Caki2 (cell line): ENCODE measurements at regions not wholly inside any gene's neighbourhood (a gene's known extent, or its start where the extent isn't known, plus 50 kb on each side); places are given as distances from the start of the nearest gene placed in this dataset.

Experiments used
- DNase-seq: peaks from one replicate; pipeline ENCODE4 v3.0.0-alpha.2; 2015; ENCODE audit warnings: low read depth
- in situ Hi-C: cut with HindIII; loops from 2 replicates; pipeline ENCODE4 v1.10.0; 2016; ENCODE audit warnings: low sequenced_read_pairs, low pct_unique_long_range_greater_than_20kb, mixed read lengths

DNA sequence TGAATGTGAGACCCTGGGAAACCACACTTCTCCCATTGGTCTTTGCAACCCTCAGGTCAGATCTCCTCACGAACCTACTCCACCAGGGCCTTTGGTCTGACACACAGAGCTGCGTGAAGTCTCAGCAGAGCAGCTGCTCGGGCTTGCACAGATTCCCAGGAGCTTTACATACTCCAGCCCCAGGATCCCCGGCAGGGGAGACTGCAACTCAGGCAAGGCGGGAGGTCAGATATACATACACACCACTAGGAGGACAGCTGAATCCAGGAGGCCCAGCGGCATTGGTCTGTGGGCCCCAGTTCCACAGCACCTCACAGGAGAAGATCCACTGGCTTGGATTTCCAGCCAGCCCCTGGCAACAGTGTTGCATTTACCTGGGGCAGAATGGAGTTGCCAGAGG is 239.2 kb downstream of the GPAM start:
- in situ Hi-C loops = no loop called here
- no peak for DNase-seq

DNA sequence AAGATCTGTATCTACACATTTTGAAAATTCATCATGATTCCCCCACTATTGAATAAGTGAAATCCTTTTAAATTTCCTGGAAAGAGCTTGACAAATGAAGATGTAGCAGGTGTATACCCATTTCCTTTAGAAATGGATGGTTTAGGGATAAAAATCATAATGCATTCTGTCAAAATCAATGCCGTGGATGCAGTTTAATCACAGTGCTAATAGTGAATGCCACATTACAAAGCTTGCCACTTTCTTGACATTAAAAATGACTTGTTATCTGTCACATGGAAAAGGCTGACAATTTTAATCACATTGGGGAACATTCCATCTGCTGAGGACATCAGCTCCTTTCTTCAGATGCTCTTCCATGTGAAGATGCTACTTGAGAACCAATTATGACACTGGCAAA is 229.6 kb downstream of the GPAM start:
- no peak for DNase-seq
- in situ Hi-C loops = no loop called here

DNA sequence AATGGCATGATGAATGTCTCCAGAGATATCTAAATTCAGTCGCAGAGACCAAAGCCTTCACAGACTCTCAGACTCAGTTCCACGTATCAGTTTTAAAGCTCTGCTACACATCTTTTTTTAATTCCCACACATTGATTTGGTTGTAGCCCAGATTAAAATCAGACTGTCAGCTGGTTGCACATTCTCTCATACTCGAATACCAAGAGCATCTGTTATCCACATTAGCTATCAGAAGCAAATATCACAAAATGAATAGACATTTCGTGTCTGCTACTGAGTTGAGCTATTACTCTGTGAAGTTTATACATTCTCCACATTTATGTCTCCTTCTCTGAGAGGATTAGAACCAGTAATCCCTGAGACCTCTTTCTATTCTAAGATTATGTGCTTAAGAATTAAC is 229.2 kb downstream of the GPAM start:
- DNase-seq = no peak
- in situ Hi-C loops = no loop called here

DNA sequence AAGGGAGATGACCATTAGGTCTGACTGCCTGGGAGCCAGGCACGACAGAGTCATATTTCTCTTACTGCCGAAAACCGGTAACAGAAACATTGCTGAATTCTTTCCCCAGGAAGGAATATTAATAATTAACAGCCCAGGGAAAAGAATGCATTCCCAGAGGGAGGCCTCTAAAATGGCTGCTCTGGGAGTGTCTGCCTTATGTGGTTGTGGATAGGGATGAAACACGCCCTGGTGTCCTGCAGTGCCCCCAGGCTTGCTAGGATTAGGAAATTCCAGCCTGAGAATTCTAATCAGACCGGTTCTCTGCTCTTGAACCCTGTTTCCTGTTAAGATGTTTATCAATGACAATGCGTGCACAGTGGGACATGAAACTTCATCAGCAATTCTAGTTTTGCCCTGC is 226.7 kb downstream of the GPAM start:
- no peak for DNase-seq
- in situ Hi-C loops = no loop called here

DNA sequence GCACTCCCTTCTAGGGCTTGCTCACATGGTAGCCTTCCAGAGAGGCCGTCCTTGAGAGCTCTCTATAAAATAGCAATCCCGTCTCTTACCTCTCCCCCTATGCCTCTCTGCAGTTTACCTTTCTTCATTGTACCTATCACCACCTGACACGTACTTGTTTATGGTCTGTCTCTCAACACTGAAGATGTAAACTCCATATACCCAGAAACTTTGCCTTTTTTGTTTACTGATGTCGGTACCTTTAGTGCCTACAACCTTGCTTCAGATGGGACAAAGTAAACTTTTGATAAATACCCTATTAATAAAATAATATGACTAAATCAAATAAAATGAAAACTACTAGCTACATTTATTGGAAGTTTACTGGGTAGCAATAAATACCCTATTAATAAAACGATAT is 220.6 kb downstream of the GPAM start:
- no peak for DNase-seq
- in situ Hi-C loops = no loop called here

DNA sequence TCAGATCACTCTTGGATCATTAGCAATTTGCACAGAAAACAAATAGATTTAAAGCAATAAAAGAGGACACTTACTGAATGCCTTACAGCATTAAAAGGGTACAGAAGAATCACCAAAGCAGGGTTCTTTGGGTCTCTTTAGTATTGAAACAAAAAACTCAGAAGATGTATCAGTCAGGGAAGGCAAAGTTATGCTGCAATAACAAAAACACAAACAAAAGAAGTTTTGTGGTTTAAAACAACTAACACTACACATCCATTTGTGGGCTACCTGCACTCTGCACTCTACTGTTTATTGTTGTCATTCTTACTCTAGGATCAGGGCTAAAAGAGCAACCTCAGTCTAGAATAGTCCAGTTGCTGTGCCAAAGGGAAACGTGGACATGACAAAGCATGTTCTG is 216.4 kb downstream of the GPAM start:
- in situ Hi-C loops = no loop called here
- no peak for DNase-seq

DNA sequence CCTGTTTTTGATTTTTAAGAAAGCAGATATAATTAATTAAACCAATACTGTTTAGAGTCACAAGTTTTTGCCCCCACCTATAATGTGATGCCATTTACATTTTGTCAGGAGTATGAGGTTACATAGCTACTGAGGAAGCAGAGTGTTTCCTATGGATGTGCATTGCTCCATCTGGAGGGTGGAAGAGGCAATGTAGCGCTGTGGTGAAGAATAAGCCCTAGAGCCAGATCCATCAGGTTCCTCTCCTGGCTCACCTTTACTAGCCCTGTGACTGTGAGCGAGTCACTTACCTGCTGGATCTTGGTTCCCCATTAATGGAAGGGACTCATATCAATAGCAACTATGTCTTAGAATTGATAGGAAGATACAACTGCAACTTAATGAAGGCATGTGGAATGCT is 216.0 kb downstream of the GPAM start:
- in situ Hi-C loops = no loop called here
- DNase-seq = no peak

DNA sequence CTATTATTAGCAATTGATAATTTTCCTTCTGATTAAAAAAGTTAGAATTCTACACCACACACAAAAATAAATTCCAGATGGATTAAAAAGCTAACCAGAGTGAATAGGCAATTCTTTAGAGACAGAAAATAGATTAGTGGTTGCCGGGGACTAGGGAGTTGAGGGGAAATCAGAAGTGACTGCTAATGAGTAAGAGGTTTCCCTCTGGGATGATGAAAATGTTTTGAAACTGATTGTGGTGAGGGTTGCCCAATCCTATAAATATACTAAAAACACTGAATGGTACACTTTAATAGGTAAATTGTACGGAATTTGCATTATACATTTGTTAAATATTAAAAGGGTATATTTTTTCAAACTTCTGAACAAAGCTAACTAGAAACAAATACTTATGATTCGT is 214.9 kb downstream of the GPAM start:
- no peak for DNase-seq
- in situ Hi-C loops = no loop called here

DNA sequence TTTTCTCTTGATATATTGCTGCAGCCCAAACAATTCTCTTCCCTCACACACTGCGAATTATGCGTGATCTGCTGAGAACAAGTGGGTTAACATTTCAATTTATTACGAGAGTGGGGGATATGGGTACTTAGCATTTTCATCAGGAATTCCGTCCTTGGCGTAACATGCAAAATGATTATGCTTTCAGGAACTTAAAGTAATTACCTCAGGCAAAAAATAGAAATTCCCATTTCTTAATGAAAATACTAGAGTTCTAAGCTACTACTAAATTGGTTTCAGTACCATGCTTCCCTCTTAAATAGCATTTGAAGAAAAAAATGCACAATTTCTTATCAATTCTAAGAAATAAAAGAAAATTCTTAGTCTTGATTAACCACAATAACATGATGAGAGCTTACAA is 213.5 kb downstream of the GPAM start:
- in situ Hi-C loops = no loop called here
- DNase-seq = no peak

DNA sequence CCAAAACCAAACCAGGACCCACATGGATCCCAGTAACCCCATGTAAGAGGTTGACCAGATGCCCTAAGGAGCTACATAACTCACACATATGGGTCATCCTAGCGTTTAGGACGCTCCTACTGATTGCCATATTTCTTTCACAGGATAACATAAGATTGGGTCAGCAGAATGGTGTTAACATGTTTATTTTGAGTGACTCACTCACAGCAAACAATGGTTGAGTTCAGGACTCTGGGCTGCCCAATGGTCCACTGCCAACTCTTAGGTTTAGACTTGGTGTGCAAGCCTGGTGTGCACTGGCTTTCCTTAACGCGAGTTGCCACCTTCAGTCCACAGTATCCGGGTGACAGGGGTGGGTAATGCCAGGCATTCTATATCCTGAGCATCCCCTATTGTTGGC is 211.5 kb downstream of the GPAM start:
- in situ Hi-C loops = no loop called here
- no peak for DNase-seq

DNA sequence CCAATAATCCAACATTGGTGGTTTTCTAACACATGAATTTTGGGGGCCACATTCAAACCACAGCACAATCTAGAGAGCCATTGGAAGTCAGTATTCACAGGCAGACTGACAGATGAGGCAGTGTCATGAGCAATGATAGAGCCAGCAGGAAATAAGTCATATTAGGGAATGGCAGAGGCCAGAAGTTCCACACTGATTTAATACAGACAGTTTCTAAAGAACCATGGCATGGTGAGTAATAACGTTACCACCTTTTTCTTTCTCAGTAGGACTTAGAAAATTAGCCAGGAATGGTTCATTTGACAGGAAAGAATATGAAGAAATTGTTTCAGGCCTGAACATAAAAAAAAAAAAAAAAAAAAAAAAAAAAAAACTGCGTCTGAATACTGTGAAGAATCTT is 210.3 kb downstream of the GPAM start:
- in situ Hi-C loops = no loop called here
- no peak for DNase-seq

DNA sequence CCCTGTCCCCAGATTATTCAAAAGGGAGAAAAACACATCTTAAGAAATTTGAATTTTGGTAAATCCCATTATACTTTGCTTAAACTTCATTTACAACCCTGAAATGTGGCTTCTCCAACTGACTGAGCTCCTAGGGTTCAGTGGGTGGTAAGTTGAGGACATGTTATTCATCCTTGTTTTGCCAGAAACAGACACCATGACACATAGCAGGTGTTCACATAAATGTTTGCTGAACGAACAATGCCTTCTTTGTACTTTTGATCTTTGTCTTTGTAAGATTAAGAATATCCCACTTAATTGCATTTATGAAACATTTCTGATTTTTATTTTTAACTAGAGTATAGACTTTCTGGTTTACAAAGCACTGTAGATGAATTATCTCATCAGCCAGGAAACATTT is 209.7 kb downstream of the GPAM start:
- in situ Hi-C loops = no loop called here

DNA sequence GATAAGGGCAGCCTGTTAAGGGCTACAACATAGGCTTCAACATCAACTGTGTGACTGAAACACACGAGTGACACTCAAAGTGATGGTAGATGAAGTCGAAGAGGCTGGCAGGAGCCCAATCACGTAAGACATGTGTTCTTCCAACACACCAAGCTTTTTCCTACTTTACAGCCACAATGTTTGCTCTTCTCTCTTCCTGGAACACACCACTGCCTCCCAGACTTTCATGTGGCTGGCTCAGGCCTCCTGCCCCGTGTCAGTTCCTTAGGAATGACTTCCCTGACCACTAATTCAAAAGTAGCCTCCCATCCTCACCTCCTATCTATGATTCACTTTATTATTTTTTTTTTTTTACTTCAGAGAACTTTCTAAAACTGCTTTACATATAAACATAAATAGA is 209.2 kb downstream of the GPAM start:
- DNase-seq = no peak
- in situ Hi-C loops = no loop called here

More for the DNA sequence above, 209.7 kb downstream of the GPAM start:
- no peak for DNase-seq

DNA sequence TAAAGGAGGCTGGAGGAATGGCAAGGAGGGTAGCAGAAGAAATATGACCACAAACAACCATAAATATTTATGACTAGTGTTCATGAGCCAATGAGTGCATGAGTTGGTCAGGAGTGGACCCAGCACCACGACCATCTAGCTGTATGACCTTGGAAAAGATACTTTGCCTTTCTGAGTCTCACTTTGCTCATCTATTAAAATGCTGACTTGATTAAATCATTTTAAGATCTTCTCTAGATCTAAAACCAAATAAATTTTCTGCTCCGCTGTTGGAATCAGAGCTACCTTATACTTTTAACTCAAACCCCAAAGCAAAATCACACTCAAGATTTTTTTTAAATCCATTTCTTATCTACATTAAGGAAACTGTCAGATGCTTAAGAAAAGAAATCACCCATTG is 207.0 kb downstream of the GPAM start:
- DNase-seq = no peak
- in situ Hi-C loops = no loop called here

DNA sequence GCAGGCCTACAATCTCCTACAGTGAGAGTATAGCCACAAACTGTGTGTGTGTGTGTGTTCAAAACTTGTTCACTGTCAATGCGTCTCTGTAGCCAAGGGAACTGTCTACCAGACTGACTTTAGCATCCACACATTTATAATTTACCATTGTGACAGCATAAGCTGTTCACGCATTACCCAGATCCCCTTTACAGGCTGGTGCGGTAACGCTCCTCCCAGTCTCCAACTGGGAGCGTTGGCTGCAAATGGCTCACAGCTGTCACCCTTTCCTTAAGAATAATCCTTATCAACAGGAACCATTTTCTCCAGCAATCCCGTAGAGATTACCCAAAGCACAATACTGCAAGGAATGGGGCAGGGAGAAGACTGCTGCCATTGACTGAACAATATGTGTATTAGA is 199.5 kb downstream of the GPAM start:
- in situ Hi-C loops = no loop called here
- no peak for DNase-seq

DNA sequence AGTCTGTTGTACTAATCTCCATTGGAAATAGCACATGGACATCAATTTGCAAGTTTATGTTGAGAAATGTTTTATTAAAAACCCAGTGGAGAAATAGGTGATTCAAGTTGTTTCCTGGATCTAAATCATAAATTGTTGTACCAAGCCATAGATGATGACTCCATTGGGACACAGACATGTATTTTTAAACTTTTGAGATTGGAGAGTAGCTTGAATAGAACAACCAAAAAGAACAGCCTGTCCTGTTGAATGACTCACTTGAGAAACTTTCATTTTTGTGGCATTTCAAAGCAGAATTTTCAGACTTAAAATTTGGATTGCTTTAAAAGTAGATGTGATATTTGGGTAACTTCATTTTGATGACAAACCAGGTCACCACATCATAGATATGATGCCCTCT is 197.5 kb downstream of the GPAM start:
- no peak for DNase-seq
- in situ Hi-C loops = no loop called here

DNA sequence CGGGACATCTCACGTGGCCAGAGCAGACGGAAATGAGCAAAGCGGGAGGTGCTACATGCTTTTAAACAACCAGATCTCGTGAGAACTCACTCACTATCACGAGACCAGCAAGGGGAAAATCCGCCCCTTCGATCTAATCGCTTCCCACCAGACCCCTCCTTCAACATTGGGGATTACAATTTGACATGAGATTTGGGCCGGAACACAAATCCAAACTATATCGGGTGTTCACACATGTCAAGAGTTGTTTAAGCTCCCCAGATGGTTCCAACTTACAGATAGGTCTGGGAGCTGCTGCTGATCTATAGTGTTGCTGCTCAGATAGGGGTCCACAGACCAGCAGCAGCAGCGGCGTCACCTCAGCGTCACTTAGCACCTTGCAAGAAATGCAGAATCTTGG is 194.9 kb downstream of the GPAM start:
- DNase-seq = no peak
- in situ Hi-C loops = no loop called here

DNA sequence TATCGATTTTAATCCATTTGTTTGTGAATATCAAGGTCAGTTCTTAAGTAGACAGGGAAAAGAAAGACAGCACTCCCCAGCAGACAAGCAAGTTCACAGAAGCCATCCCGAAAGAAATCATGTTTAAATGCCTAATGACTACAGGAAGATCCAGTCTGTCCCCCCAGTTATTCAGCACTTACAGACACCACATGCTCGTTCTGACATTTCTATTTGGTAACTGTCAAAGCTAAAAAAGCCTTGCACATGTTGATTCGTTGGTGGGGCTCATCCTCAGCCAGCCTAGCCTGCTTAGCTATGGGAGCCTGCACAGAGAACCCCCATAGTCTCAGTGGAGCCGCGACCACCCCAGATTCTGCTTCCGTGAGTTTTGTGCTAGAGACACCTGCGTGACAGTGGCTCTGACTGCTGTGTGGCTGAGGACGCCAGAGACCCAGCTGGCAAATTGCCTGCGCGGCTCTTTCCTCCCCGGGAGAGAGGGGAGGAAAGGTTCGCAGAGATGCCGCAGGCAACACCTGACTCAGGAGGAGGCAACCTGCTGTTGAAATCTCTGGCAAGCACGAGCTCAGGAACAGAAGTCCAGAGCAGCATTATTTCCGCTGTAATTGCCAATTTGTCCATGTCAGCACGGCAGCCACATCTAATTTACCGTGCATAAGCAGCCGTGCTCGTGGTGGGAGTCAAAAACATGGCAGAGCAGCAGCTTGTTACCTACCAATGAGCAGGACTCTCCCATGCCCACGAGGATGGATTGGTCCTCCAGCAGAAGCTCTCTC is 194.2 kb downstream of the GPAM start:
- no peak for DNase-seq
- in situ Hi-C loops = no loop called here

DNA sequence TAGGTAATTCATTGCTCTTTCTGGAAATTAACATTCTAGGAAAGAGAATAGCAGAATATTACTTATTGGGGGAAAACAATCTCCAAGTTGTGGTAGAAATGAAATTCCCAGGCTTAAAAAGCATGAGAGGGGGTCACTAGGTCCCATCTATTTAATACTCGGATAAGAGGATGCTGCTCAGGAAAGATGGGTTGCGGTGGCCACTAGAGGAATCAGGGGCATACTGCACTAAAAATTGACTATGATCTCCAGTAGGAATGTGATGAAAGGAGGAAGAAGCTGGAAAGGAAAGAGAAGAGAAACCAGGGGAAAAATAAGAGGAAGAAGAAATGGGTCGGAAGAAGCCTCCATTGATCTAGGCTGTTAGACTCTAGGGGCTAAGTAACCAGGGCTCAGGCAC is 192.8 kb downstream of the GPAM start:
- DNase-seq = no peak
- in situ Hi-C loops = no loop called here

DNA sequence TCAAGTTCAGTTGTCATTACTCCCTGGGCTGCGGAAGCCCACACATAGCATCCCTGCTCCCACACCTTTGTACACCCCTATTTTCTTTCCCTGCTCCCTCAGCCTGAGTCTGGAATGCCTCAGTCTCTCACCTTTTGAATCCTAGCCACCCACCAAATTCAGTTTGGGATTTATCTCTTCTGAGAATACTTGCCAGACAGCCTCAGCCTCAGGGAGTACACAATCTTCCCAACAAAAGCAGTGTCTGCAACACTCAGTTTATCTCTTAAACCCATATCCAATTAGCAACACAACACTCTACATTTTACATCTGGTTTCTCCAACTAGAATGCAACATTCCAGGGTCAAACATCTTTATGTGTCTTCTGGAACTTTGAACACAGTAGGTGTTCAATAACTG is 190.2 kb downstream of the GPAM start:
- DNase-seq = no peak
- in situ Hi-C loops = no loop called here
